22Rv1 (cell line): ENCODE measurements at regions not wholly inside any gene's neighbourhood (a gene's known extent, or its start where the extent isn't known, plus 50 kb on each side); places are given as distances from the start of the nearest gene placed in this dataset.

Experiments used
- ZFX ChIP-seq: fragments of 450-650 bp; IDR thresholded peaks from 2 replicates; pipeline ENCODE4 v1.6.1; 2017; ENCODE audit warnings: antibody characterized with exemption, borderline replicate concordance
- TF ChIP-seq, protein P1 (sequence below): fragments of 450-650 bp; IDR thresholded peaks from 2 replicates; pipeline ENCODE4 v1.5.1; 2017; ENCODE audit warnings: mild to moderate bottlenecking

GRCh38 chr3:181213347-181213746 is 223.8 kb upstream of the DNAJC19 start:
- TF ChIP-seq, protein P1, sequence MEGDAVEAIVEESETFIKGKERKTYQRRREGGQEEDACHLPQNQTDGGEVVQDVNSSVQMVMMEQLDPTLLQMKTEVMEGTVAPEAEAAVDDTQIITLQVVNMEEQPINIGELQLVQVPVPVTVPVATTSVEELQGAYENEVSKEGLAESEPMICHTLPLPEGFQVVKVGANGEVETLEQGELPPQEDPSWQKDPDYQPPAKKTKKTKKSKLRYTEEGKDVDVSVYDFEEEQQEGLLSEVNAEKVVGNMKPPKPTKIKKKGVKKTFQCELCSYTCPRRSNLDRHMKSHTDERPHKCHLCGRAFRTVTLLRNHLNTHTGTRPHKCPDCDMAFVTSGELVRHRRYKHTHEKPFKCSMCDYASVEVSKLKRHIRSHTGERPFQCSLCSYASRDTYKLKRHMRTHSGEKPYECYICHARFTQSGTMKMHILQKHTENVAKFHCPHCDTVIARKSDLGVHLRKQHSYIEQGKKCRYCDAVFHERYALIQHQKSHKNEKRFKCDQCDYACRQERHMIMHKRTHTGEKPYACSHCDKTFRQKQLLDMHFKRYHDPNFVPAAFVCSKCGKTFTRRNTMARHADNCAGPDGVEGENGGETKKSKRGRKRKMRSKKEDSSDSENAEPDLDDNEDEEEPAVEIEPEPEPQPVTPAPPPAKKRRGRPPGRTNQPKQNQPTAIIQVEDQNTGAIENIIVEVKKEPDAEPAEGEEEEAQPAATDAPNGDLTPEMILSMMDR = no peak
- no peak for TF ChIP-seq ZFX
